K562 (cell line): ENCODE measurements at regions not wholly inside any gene's neighbourhood (a gene's known extent, or its start where the extent isn't known, plus 50 kb on each side); places are given as distances from the start of the nearest gene placed in this dataset.

Source experiments
- ATAC-seq: fragments of 200-7000 bp; cut with Tn5 transposase; 3 replicates; pipeline ENCODE4 v1.9.1; 2020; ENCODE audit warnings: moderate library complexity
- BruUV-seq: library from RNA; stranded (reverse); fragments of 400-500 nt; replicated peaks from 2 replicates; lab custom pipeline; 2021; lab: Mats Ljungman, UMichigan
- CTCF ChIA-PET: fragments of 300-600 bp; formaldehyde crosslinking; extraction: SDS; loops from one replicate; lab custom pipeline; 2021; ENCODE audit warnings: low intra/inter-chr PET ratio; lab: Yijun Ruan, JAX
- POLR2A ChIA-PET: fragments of 300-600, 350-650 bp; sonication (Branson Sonifier 250); formaldehyde crosslinking; extraction: SDS; loops from one replicate; lab custom pipeline; 2021; ENCODE audit warnings: antibody characterized with exemption, inconsistent platforms; lab: Yijun Ruan, JAX
- DNase-seq, 4 experiments: peaks; one replicate each; pipeline versions ENCODE4 v3.0.0 to v3.0.0-alpha.2; 2011 to 2018; ENCODE audit warnings: low spot score in 3 of 4, mixed read lengths in 3 of 4; ENCODE audit errors: extremely low read depth in 1 of 4
- FAIRE-seq: peaks from 2 replicates; lab custom pipeline; 2011; peaks lifted over from hg19 to GRCh38; lab: Jason Lieb, UNC
- H2AFZ ChIP-seq: 2 replicates; pipeline ENCODE4 v1.6.0; 2011; ENCODE audit warnings: low read depth, low read length, control low read depth, inconsistent platforms
- H3K27ac ChIP-seq: fragments of 200-600 bp; 3 replicates; pipeline ENCODE4 v1.8.0; 2011; ENCODE audit warnings: low read depth, mild to moderate bottlenecking, control low read depth, inconsistent platforms, low read length, moderate library complexity, mixed read lengths; ENCODE audit errors: extremely low read depth
- H3K27me3 ChIP-seq, 2 experiments: fragments of 300-600 bp in 1 of 2; 2 replicates in 1 of 2; 3 replicates in 1 of 2; pipeline versions ENCODE4 v1.6.0 to v1.8.0; 2011; ENCODE audit warnings: inconsistent platforms in 2 of 2, low read length in 2 of 2, mild to moderate bottlenecking in 1 of 2, mixed read lengths in 1 of 2, moderate library complexity in 1 of 2; ENCODE audit not compliant: control insufficient read depth in 2 of 2, insufficient read depth in 2 of 2
- H3K36me3 ChIP-seq: fragments of 300-600 bp; 3 replicates; pipeline ENCODE4 v1.8.0; 2011; ENCODE audit warnings: mild to moderate bottlenecking, low read length, inconsistent platforms; ENCODE audit not compliant: control insufficient read depth, insufficient read depth
- H3K4me1 ChIP-seq, 2 experiments: fragments of 200-600 bp in 1 of 2; replicated peaks in 1 of 2; 2 replicates in 1 of 2; 3 replicates in 1 of 2; pipeline versions ENCODE4 v1.5.1 to v1.8.0; 2011; ENCODE audit warnings: inconsistent platforms in 2 of 2, low read length in 2 of 2, mild to moderate bottlenecking in 1 of 2, mixed read lengths in 1 of 2, moderate library complexity in 1 of 2; ENCODE audit not compliant: control insufficient read depth in 2 of 2, insufficient read depth in 2 of 2
- H3K4me2 ChIP-seq: 2 replicates; pipeline ENCODE4 v1.6.1; 2011; ENCODE audit warnings: low read length, control low read depth, inconsistent platforms, mixed read lengths; ENCODE audit not compliant: insufficient read depth
- H3K4me3 ChIP-seq: fragments of 200-600 bp; sonication (generic), shearing (Covaris generic); 2 replicates; pipeline ENCODE4 v1.5.1; 2016; ENCODE audit warnings: control low read depth, inconsistent platforms
- H3K79me2 ChIP-seq: fragments of 200-600 bp; 3 replicates; pipeline ENCODE4 v1.8.0; 2011; ENCODE audit warnings: low read length, inconsistent platforms; ENCODE audit not compliant: control insufficient read depth, insufficient read depth
- H3K9ac ChIP-seq, 2 experiments: 2 replicates each; pipeline versions ENCODE4 v1.6.0 to v1.6.1; 2011; ENCODE audit warnings: low read depth in 2 of 2, low read length in 2 of 2, control low read depth in 1 of 2, inconsistent platforms in 1 of 2, mild to moderate bottlenecking in 1 of 2, mixed read lengths in 1 of 2; ENCODE audit not compliant: insufficient read depth in 1 of 2
- H3K9me1 ChIP-seq: one replicate; pipeline ENCODE4 v1.6.0; 2011; ENCODE audit warnings: inconsistent platforms, mild to moderate bottlenecking, low read length, moderate library complexity; ENCODE audit not compliant: control insufficient read depth, insufficient read depth
- H3K9me3 ChIP-seq: replicated peaks from 2 replicates; pipeline ENCODE4 v1.5.1; 2011; ENCODE audit warnings: low read depth, low read length, inconsistent platforms; ENCODE audit not compliant: control insufficient read depth, insufficient read depth
- H4K20me1 ChIP-seq: replicated peaks from 2 replicates; pipeline ENCODE4 v1.6.1; 2011; ENCODE audit warnings: low read length, inconsistent platforms, mixed read lengths; ENCODE audit not compliant: control insufficient read depth, insufficient read depth
- HCFC1 ChIP-seq: IDR thresholded peaks from 2 replicates; pipeline ENCODE4 v1.6.1; 2012; ENCODE audit warnings: low read depth, low read length, improper control_type of control experiment
- MAZ ChIP-seq, 2 experiments: fragments of 450-650 bp in 1 of 2; sonication (generic) in 1 of 2; formaldehyde crosslinking; IDR thresholded peaks in 1 of 2; conservative IDR thresholded peaks in 1 of 2; 2 replicates each; pipeline versions ENCODE4 v1.4.0 to v1.5.0; 2020; ENCODE audit warnings: mild to moderate bottlenecking in 1 of 2, missing genetic modification reagents in 1 of 2
- MIER1 ChIP-seq: fragments of 450-650 bp; IDR thresholded peaks from 2 replicates; pipeline ENCODE4 v1.6.1; 2016; ENCODE audit warnings: antibody characterized with exemption, mild to moderate bottlenecking, low read depth
- NCOA2 ChIP-seq, 2 experiments: fragments of 450-650 bp; IDR thresholded peaks; 2 replicates each; pipeline ENCODE4 v1.6.1; 2018; ENCODE audit warnings: mild to moderate bottlenecking in 2 of 2, moderate library complexity in 1 of 2; ENCODE audit not compliant: partially characterized antibody in 2 of 2
- NFATC3 ChIP-seq: fragments of 450-650 bp; IDR thresholded peaks from 2 replicates; pipeline ENCODE4 v1.6.1; 2017; ENCODE audit warnings: mild to moderate bottlenecking
- NR2F6 ChIP-seq: fragments of 450-650 bp; formaldehyde crosslinking; IDR thresholded peaks from 2 replicates; pipeline ENCODE4 v1.4.0; 2020; ENCODE audit warnings: mild to moderate bottlenecking
- SMARCE1 ChIP-seq: fragments of 450-650 bp; IDR thresholded peaks from 2 replicates; pipeline ENCODE4 v1.7.1; 2016; ENCODE audit warnings: mild to moderate bottlenecking
- ZNF316 ChIP-seq: fragments of 450-650 bp; IDR thresholded peaks from 2 replicates; pipeline ENCODE4 v1.6.1; 2016
- WGBS: fragments of 100-300 bp; shearing (Covaris generic); methylation state at CpG from one replicate; pipeline ENCODE4 v1.1.6; 2016; ENCODE audit warnings: low coverage, mixed read lengths; ENCODE audit not compliant: insufficient coverage; ENCODE audit errors: missing lambda C conversion rate; 5-methylcytosine and 5-hydroxymethylcytosine counted together
- in situ Hi-C: fragments of 300-500 bp; cut with MboI; formaldehyde crosslinking; loops from 4 replicates; pipeline ENCODE4 v1.15.0; 2018; ENCODE audit warnings: inconsistent platforms, mixed read lengths
- intact Hi-C: fragments of 100-400 bp; cut with micrococcal nuclease; formaldehyde crosslinking; loops from 2 replicates; pipeline ENCODE4 v1.14.2; 2022
- TF ChIP-seq, protein P1 (sequence below): fragments of 250-450 bp; sonication (Bioruptor Pico); IDR thresholded peaks from 2 replicates; pipeline ENCODE4 v1.5.0; 2021; ENCODE audit warnings: mild to moderate bottlenecking, moderate library complexity
- TF ChIP-seq, protein P2 (sequence below): fragments of 250-450 bp; sonication (Bioruptor Pico); IDR thresholded peaks from 2 replicates; pipeline ENCODE4 v1.4.0; 2020
- TF ChIP-seq, protein P3 (sequence below): sonication (generic); formaldehyde crosslinking; IDR thresholded peaks from 2 replicates; pipeline ENCODE4 v1.9.0; 2022; ENCODE audit warnings: mild to moderate bottlenecking, missing genetic modification reagents
- TF ChIP-seq, protein P4 (sequence below): sonication (generic); formaldehyde crosslinking; IDR thresholded peaks from 2 replicates; pipeline ENCODE4 v1.8.0; 2023; ENCODE audit warnings: mild to moderate bottlenecking, missing genetic modification reagents

DNA sequence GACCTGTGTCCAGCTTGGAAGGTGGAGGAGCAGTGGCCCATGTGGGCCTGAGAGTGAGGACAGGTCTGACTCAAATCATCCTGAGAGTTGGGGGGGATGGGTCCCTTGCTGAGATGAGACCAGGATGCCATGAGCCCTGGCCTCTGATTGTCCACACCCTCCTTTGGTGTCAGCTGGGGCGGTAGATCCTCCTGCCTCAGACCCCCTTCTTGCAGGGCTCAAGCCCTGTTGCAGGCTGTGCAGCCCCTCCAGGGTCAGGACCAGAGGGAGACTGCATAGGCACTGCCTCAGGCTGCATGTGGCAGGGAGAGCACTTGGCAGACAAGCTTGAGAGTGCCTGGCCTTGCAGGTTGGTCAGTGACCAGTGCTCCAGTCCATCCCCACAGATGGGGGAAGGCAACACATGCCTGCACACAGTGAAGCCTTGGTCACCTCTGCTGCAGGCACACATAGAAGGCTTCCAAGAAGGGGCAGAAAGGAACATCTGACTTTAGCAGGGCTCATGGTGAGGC lies 82.2 kb upstream of the ACTRT2 start:
- ChIA-PET CTCF (no interaction called here), POLR2A (interaction anchor here (0.6 kb wide), 1 partner anchor 479 kb away, joined by 3 read pairs; no protein-coding TSS in a partner anchor)
- peaks cover under 1 to 11% of the 10 kb centered on the region in 2 experiments; a peak in 2 of 5 replicates for H3K27me3 ChIP-seq
- H3K4me2 ChIP-seq, result no peak overlapping the region
- no peaks in the 10 kb centered on the region for H3K79me2 ChIP-seq
- FAIRE-seq (no peak), ATAC-seq (no peak), DNase-seq (no peak)
- no peaks in the 10 kb centered on the region for H3K36me3 ChIP-seq
- H4K20me1 ChIP-seq, result no peaks in the 10 kb centered on the region
- no peak overlapping the region for H2AFZ ChIP-seq
- H3K9me1 ChIP-seq, result no peaks in the 10 kb centered on the region
- no peak overlapping the region for H3K27ac ChIP-seq
- H3K4me1 ChIP-seq, result no peaks in the 10 kb centered on the region
- H3K9ac ChIP-seq, result no peak overlapping the region
- WGBS, result 0% methylated on average over 1 of the region's 1 CpG
- intact Hi-C loops (no loop called here), in situ Hi-C loops (no loop called here)
- H3K9me3 ChIP-seq, result no peaks in the 10 kb centered on the region; the same call in 1 of the 2 replicates
- H3K4me3 ChIP-seq, result no peak overlapping the region
- BruUV-seq, result no TSS peak
- TF ChIP-seq NR2F6 (no peak), NFATC3 (no peak), SMARCE1 (no peak), NCOA2 (IDR thresholded peaks at IDR 0.05; ENCODE audit: partially characterized antibody in 2 of 2) (no peak), MAZ (CRISPR knock-in tag; conservative IDR thresholded peaks at IDR 0.05 in 1 of 2, IDR thresholded peaks at IDR 0.05 in 1 of 2) (no peak), HCFC1 (no peak), ZNF316 (no peak), MIER1 (no peak)
- TF ChIP-seq, protein P1, sequence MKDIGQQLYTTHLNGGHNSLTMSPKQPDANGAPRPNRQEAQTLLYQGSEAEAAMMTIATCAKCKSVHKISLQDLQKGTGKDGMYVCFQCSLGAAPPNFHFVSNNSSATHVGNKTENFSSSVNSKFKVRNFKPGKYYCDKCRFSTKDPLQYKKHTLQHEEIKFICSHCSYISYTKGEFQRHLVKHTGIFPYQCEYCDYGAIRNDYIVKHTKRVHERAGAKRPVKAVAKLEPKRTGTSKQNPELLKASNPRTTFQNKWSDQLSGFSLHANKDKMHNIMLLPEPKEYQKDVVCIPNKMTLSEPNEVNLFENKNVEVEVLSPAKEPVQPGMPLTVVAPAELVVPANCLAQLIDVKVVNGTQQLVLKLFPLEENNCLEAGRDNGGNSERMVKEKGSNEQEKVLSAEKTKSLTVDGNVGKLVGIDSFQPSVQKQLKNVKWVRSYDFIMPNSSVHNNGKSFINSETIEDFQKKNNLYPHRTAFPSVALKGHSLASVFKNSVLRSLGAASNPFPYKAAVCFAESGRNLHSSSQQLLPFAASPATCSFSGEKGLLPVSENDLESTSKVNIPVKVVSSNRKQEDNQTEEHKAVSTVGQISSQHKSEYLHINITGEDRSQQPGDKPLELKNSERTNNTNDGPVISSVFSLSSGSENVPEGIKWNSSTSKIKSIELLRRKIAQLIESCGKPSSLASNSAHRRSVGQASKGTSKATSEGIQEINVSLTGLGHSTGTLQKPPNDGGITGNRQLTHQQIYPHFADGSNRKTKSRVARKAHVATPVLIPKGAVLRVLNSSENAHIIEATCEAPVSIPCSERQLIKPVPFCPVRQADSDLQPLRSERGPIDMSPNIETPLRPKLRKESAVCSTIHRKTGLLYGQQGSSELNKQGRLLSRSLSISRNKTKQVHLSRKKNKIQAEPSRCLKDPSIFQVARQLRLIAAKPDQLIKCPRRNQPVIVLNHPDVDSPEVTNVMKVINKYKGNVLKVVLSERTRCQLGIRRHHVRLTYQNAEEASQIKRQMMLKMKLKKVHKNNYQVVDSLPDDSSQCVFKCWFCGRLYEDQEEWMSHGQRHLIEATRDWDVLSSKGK (CRISPR knock-in tag), result no peak
- TF ChIP-seq, protein P2, sequence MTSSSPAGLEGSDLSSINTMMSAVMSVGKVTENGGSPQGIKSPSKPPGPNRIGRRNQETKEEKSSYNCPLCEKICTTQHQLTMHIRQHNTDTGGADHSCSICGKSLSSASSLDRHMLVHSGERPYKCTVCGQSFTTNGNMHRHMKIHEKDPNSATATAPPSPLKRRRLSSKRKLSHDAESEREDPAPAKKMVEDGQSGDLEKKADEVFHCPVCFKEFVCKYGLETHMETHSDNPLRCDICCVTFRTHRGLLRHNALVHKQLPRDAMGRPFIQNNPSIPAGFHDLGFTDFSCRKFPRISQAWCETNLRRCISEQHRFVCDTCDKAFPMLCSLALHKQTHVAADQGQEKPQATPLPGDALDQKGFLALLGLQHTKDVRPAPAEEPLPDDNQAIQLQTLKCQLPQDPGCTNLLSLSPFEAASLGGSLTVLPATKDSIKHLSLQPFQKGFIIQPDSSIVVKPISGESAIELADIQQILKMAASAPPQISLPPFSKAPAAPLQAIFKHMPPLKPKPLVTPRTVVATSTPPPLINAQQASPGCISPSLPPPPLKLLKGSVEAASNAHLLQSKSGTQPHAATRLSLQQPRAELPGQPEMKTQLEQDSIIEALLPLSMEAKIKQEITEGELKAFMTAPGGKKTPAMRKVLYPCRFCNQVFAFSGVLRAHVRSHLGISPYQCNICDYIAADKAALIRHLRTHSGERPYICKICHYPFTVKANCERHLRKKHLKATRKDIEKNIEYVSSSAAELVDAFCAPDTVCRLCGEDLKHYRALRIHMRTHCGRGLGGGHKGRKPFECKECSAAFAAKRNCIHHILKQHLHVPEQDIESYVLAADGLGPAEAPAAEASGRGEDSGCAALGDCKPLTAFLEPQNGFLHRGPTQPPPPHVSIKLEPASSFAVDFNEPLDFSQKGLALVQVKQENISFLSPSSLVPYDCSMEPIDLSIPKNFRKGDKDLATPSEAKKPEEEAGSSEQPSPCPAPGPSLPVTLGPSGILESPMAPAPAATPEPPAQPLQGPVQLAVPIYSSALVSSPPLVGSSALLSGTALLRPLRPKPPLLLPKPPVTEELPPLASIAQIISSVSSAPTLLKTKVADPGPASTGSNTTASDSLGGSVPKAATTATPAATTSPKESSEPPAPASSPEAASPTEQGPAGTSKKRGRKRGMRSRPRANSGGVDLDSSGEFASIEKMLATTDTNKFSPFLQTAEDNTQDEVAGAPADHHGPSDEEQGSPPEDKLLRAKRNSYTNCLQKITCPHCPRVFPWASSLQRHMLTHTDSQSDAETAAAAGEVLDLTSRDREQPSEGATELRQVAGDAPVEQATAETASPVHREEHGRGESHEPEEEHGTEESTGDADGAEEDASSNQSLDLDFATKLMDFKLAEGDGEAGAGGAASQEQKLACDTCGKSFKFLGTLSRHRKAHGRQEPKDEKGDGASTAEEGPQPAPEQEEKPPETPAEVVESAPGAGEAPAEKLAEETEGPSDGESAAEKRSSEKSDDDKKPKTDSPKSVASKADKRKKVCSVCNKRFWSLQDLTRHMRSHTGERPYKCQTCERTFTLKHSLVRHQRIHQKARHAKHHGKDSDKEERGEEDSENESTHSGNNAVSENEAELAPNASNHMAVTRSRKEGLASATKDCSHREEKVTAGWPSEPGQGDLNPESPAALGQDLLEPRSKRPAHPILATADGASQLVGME (CRISPR knock-in tag), result no peak
- TF ChIP-seq, protein P3, sequence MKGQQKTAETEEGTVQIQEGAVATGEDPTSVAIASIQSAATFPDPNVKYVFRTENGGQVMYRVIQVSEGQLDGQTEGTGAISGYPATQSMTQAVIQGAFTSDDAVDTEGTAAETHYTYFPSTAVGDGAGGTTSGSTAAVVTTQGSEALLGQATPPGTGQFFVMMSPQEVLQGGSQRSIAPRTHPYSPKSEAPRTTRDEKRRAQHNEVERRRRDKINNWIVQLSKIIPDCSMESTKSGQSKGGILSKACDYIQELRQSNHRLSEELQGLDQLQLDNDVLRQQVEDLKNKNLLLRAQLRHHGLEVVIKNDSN, result no peak
- TF ChIP-seq, protein P4, sequence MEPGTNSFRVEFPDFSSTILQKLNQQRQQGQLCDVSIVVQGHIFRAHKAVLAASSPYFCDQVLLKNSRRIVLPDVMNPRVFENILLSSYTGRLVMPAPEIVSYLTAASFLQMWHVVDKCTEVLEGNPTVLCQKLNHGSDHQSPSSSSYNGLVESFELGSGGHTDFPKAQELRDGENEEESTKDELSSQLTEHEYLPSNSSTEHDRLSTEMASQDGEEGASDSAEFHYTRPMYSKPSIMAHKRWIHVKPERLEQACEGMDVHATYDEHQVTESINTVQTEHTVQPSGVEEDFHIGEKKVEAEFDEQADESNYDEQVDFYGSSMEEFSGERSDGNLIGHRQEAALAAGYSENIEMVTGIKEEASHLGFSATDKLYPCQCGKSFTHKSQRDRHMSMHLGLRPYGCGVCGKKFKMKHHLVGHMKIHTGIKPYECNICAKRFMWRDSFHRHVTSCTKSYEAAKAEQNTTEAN, result no peak
